SU-DHL-6 (cell line): ENCODE measurements at regions not wholly inside any gene's neighbourhood (a gene's known extent, or its start where the extent isn't known, plus 50 kb on each side); places are given as distances from the start of the nearest gene placed in this dataset.

ENCODE experiments used
- H2AFZ ChIP-seq: fragments of 200-600 bp; sonication (generic); 2 replicates; pipeline ENCODE4 v1.6.1; 2014; ENCODE audit warnings: low read depth, mild to moderate bottlenecking, moderate library complexity, mixed read lengths, antibody characterized with exemption, low read length; ENCODE audit not compliant: severe bottlenecking
- H3F3A ChIP-seq: fragments of 200-600 bp; shearing (Covaris generic); 2 replicates; pipeline ENCODE4 v1.6.0; 2016; ENCODE audit warnings: antibody characterized with exemption, mild to moderate bottlenecking; ENCODE audit not compliant: insufficient read depth
- H3K27ac ChIP-seq: fragments of 200-600 bp; sonication (generic); 2 replicates; pipeline ENCODE4 v1.5.1; 2016; ENCODE audit warnings: low read depth, mild to moderate bottlenecking, low read length, moderate library complexity, mixed read lengths
- H3K27me3 ChIP-seq: fragments of 200-600 bp; sonication (generic), shearing (Covaris generic); 2 replicates; pipeline ENCODE4 v1.6.0; 2014; ENCODE audit warnings: mild to moderate bottlenecking, low read length
- H3K36me3 ChIP-seq: fragments of 200-600 bp; sonication (generic); 2 replicates; pipeline ENCODE4 v1.6.1; 2014; ENCODE audit warnings: mild to moderate bottlenecking, low read length, mixed read lengths
- H3K4me2 ChIP-seq: fragments of 300-600, 200-600 bp; shearing (Covaris generic), sonication (generic); 2 replicates; pipeline ENCODE4 v1.6.0; 2014; ENCODE audit warnings: low read length, low read depth, mild to moderate bottlenecking; ENCODE audit not compliant: poor library complexity, severe bottlenecking
- H3K4me3 ChIP-seq: fragments of 200-600 bp; sonication (generic); 2 replicates; pipeline ENCODE4 v1.5.1; 2014; ENCODE audit warnings: antibody characterized with exemption, low read length, mild to moderate bottlenecking, mixed read lengths; ENCODE audit not compliant: insufficient read depth, poor library complexity, severe bottlenecking
- H3K79me2 ChIP-seq: fragments of 200-600 bp; sonication (generic); 2 replicates; pipeline ENCODE4 v1.6.1; 2014; ENCODE audit warnings: mild to moderate bottlenecking, low read length, moderate library complexity; ENCODE audit not compliant: insufficient read depth
- H3K9ac ChIP-seq: fragments of 200-600 bp; sonication (generic); 2 replicates; pipeline ENCODE4 v1.7.0; 2014; ENCODE audit warnings: mild to moderate bottlenecking, low read length
- H3K9me2 ChIP-seq: fragments of 200-600 bp; sonication (generic); replicated peaks from 2 replicates; pipeline ENCODE4 v1.6.1; 2014; ENCODE audit warnings: low read length; ENCODE audit not compliant: insufficient read depth
- H3K9me3 ChIP-seq: fragments of 200-600 bp; sonication (generic); 2 replicates; pipeline ENCODE4 v1.6.1; 2014; ENCODE audit warnings: low read length, mixed read lengths; ENCODE audit not compliant: insufficient read depth
- H4K20me1 ChIP-seq: fragments of 200-600 bp; sonication (generic); 2 replicates; pipeline ENCODE4 v1.6.1; 2014; ENCODE audit warnings: low read depth, mild to moderate bottlenecking, antibody characterized with exemption, low read length, moderate library complexity, mixed read lengths
- EZH2phosphoT487 ChIP-seq: fragments of 200-600 bp; sonication (generic), shearing (Covaris generic); conservative IDR thresholded peaks from 2 replicates; pipeline ENCODE4 v1.6.1; 2018; ENCODE audit warnings: mild to moderate bottlenecking, antibody characterized with exemption, low read length, moderate library complexity, mixed read lengths
- TF ChIP-seq, protein P1 (sequence below): fragments of 200-600 bp; sonication (generic); IDR thresholded peaks from one replicate; pipeline ENCODE4 v1.5.1; 2017; ENCODE audit warnings: antibody characterized with exemption, mild to moderate bottlenecking, low read length, moderate library complexity; ENCODE audit not compliant: insufficient read depth, poor library complexity, severe bottlenecking

DNA sequence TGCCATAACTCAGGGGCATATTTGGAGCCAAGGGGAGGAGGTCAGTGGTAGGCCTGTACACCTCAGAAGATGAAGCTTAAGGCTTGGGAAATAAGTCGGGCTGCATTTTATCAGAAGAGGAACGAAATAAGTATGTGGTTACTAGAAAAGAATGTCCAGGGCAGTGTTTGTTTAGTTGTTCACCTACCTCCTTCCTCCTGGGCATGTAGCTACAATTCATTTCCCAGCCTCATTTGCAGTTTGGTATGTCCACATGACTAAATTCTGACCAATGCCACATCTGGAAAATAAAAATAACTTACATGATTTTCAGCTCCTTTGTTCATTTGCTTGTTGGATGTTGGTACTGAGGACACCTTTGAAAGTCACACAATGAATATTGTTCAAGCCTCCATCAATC lies 294.5 kb upstream of the RGS17 start:
- Histone ChIP-seq H3K36me3 (no peaks in the 10 kb centered on the region), H3K9me2 (no peaks in the 10 kb centered on the region; the same call in 1 of the 2 replicates), H4K20me1 (no peaks in the 10 kb centered on the region), H3K27me3 (no peaks in the 10 kb centered on the region), H3F3A (no peaks in the 10 kb centered on the region), H2AFZ (no peak overlapping the region), H3K27ac (no peak overlapping the region), H3K9me3 (0 out of 2 replicates have a peak, but pooled peaks cover 3% of the 10 kb centered on the region), H3K9ac (no peak overlapping the region), H3K79me2 (no peaks in the 10 kb centered on the region), H3K4me3 (no peak overlapping the region), H3K4me2 (no peak overlapping the region)
- TF ChIP-seq, protein P1, sequence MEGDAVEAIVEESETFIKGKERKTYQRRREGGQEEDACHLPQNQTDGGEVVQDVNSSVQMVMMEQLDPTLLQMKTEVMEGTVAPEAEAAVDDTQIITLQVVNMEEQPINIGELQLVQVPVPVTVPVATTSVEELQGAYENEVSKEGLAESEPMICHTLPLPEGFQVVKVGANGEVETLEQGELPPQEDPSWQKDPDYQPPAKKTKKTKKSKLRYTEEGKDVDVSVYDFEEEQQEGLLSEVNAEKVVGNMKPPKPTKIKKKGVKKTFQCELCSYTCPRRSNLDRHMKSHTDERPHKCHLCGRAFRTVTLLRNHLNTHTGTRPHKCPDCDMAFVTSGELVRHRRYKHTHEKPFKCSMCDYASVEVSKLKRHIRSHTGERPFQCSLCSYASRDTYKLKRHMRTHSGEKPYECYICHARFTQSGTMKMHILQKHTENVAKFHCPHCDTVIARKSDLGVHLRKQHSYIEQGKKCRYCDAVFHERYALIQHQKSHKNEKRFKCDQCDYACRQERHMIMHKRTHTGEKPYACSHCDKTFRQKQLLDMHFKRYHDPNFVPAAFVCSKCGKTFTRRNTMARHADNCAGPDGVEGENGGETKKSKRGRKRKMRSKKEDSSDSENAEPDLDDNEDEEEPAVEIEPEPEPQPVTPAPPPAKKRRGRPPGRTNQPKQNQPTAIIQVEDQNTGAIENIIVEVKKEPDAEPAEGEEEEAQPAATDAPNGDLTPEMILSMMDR: no peak
- no peak for TF ChIP-seq EZH2phosphoT487

DNA sequence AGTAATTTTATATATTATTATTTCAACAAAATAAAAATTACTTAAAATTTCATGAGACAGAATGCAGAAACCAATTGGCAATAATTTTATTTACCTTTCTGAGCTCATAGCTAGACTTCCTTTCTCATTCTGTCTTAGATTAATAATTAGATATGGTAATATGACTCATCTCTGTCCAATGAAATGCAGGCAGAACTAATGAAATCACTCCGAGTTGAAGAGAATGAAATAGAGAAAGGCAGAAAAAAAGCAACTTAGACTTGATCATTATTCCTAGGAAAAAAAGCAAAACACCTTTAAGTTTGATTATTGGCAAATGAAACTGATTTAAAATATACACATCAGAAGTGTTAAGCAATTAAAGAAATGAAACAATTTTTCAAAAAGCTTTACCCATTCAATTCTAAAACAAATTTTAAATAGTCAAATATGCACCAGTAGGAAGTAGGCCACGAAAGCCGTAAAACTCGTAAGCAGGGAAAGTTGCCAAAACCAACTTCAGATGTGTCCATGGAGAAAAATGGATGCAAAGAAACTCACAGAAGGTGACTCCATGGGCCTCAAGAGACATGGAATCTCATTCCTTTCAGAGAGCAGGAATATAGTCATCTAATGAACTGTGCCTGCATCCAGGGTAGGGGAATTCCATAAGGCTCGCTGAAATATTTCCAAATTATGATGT lies 293.8 kb upstream of the RGS17 start:
- TF ChIP-seq, protein P1: no peak
- no peak for TF ChIP-seq EZH2phosphoT487
- Histone ChIP-seq H3K36me3 (no peaks in the 10 kb centered on the region), H3K27me3 (no peaks in the 10 kb centered on the region), H3K9me3 (no peaks in the 10 kb centered on the region), H3F3A (no peaks in the 10 kb centered on the region), H2AFZ (no peak overlapping the region), H3K4me2 (no peak overlapping the region), H3K4me3 (no peak overlapping the region), H3K27ac (no peak overlapping the region), H4K20me1 (no peaks in the 10 kb centered on the region), H3K9me2 (no peaks in the 10 kb centered on the region; the same call in 1 of the 2 replicates), H3K9ac (no peak overlapping the region), H3K79me2 (no peaks in the 10 kb centered on the region)

DNA sequence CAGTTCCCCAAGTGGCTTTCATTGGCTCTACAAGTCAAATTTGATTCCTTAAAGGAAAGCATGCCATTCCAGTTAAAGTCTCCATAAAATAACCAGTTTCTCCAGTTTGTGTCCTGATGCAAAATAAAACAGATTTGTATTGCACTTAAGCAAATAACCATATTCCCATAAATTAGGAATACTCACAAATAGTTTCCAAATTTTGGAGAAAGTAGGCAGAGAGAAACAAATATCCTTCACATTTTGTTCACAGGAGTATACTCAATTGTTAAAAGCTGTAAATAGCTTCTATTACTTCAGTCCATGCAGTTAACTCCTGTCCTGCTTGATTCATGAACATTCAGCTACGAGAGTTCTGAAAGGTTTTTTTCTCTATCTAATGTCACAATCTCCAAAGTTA lies 281.4 kb upstream of the RGS17 start:
- Histone ChIP-seq H3F3A (no peaks in the 10 kb centered on the region), H3K4me2 (no peak overlapping the region), H3K9me3 (no peaks in the 10 kb centered on the region), H3K79me2 (no peaks in the 10 kb centered on the region), H3K27me3 (no peaks in the 10 kb centered on the region), H4K20me1 (no peaks in the 10 kb centered on the region), H3K4me3 (no peak overlapping the region), H3K27ac (no peak overlapping the region), H3K36me3 (no peaks in the 10 kb centered on the region), H3K9me2 (no peaks in the 10 kb centered on the region), H2AFZ (no peak overlapping the region), H3K9ac (no peak overlapping the region)
- TF ChIP-seq, protein P1: no peak
- TF ChIP-seq EZH2phosphoT487: no peak
